NT2/D1 (cell line): ENCODE measurements at regions not wholly inside any gene's neighbourhood (a gene's known extent, or its start where the extent isn't known, plus 50 kb on each side); places are given as distances from the start of the nearest gene placed in this dataset.

Experiments
- SUZ12 ChIP-seq: IDR thresholded peaks from 2 replicates; pipeline ENCODE4 v1.6.1; 2011; ENCODE audit not compliant: insufficient read length, insufficient read depth; ENCODE audit errors: extremely low read depth
- YY1 ChIP-seq: IDR thresholded peaks from 2 replicates; pipeline ENCODE4 v1.6.1; 2011; ENCODE audit not compliant: insufficient read length, insufficient read depth
- ZNF274 ChIP-seq: IDR thresholded peaks from 2 replicates; pipeline ENCODE4 v1.6.1; 2011; ENCODE audit warnings: mild to moderate bottlenecking, low read depth, low read length

DNA sequence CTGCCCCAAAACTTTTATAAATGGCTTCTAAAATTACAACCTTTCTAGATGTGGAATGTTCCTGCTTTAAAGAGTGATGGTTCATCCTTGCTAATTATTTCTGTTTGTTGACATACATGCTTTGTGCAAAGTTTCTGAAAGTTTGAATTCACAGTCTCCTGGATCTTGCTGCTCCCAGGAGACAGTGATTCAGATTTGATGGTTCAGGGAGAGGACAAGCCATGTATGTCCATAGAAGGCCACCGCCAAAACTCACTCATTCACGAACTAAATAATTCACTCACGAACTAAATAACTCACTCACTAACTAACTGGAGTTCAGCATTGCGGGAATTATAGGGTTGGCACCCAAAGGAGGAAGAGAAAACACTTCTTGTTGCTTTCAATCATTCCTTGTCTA, 416.5 kb upstream of the ZEB2 start:
- TF ChIP-seq ZNF274: no peak
- no peak for TF ChIP-seq YY1
- no peak for TF ChIP-seq SUZ12
